Mucosa of stomach (tissue), 1 donor: ENCODE measurements at regions not wholly inside any gene's neighbourhood (a gene's known extent, or its start where the extent isn't known, plus 50 kb on each side); places are given as distances from the start of the nearest gene placed in this dataset.

Experiments used
- H3K27me3 ChIP-seq: one replicate; pipeline ENCODE4 v1.7.0; 2013; ENCODE audit warnings: mild to moderate bottlenecking, low read length; ENCODE audit not compliant: control insufficient read depth, insufficient read depth
- H3K36me3 ChIP-seq: one replicate; pipeline ENCODE4 v1.7.0; 2013; ENCODE audit warnings: low read length; ENCODE audit not compliant: control insufficient read depth, insufficient read depth
- H3K4me1 ChIP-seq: one replicate; pipeline ENCODE4 v1.7.0; 2013; ENCODE audit warnings: mild to moderate bottlenecking, low read length; ENCODE audit not compliant: control insufficient read depth, insufficient read depth
- H3K4me3 ChIP-seq: one replicate; pipeline ENCODE4 v1.7.0; 2013; ENCODE audit warnings: low read length
- H3K9ac ChIP-seq: one replicate; pipeline ENCODE4 v1.7.0; 2013; ENCODE audit warnings: mild to moderate bottlenecking, low read length, moderate library complexity
- H3K9me3 ChIP-seq: one replicate; pipeline ENCODE4 v1.7.0; 2013; ENCODE audit warnings: mild to moderate bottlenecking, low read length, moderate library complexity; ENCODE audit not compliant: control insufficient read depth
- donor health status: Pancreatic carcinoma.

DNA sequence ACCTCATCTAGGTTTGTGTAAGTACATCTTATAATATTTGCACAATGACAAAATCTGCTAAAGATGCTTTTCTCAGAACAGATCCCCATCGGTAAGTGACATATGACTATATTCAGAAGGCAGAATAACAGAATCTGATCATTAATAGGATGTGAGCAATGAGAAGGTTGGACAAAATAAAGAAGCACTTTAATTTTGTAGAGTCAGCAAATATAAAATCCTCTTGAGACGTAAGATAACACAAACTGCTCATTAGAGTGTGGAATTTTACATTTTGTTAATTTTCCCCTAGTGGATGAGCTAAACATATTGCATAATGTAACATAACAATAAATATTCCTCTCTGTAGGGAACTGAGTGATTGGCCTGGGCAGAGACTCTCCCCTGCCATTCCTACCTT is 658.4 kb upstream of the ZP4 start:
- no peaks in the 10 kb centered on the region for H3K36me3 ChIP-seq
- H3K9me3 ChIP-seq = no peaks in the 10 kb centered on the region
- no peak overlapping the region for H3K4me3 ChIP-seq
- H3K27me3 ChIP-seq = no peaks in the 10 kb centered on the region
- H3K9ac ChIP-seq = no peak overlapping the region
- no peaks in the 10 kb centered on the region for H3K4me1 ChIP-seq

DNA sequence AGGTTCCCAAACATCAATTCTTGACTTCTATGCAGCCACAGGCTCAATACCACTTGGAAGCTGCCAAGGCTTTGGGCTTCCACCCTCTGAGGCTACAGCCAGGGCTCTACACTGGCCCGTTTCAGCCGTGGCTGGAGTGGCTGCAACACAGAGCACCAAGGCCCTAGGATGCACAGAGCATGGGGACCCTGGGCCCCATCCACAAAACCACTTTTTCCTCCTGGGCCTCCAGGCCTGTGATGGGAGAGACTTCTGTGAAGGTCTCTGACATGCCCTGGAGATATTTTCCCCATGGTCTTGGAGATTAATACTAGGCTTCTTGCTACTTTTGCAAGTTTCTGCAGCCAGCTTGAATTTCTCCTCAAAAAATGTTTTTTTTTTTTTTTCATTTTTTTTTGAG is 655.4 kb upstream of the ZP4 start:
- no peaks in the 10 kb centered on the region for H3K4me1 ChIP-seq
- H3K4me3 ChIP-seq = no peak overlapping the region
- H3K9me3 ChIP-seq = no peaks in the 10 kb centered on the region
- no peaks in the 10 kb centered on the region for H3K27me3 ChIP-seq
- no peak overlapping the region for H3K9ac ChIP-seq
- H3K36me3 ChIP-seq = no peaks in the 10 kb centered on the region

DNA sequence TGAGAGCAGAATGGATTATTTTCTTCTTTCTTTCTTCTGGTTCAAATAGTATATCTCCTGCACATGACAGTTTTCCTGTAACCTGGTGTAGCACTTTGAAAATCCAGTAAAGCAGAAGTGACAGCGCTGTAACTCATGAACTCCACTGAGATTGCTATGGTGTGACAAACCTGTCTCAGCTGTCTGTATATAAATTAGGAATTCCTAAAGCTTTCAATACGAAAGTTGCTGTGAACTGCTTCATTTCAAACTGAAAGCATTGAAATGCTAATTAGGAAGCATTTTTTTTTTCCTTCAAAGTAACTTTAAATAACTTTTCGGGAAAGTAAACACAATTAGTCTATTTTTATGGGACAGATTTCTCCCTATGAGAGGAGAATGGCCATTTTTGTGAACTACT is 646.9 kb upstream of the ZP4 start:
- Histone ChIP-seq H3K4me3 (no peak overlapping the region), H3K4me1 (no peaks in the 10 kb centered on the region), H3K36me3 (no peaks in the 10 kb centered on the region), H3K27me3 (no peaks in the 10 kb centered on the region), H3K9me3 (no peaks in the 10 kb centered on the region), H3K9ac (no peak overlapping the region)

DNA sequence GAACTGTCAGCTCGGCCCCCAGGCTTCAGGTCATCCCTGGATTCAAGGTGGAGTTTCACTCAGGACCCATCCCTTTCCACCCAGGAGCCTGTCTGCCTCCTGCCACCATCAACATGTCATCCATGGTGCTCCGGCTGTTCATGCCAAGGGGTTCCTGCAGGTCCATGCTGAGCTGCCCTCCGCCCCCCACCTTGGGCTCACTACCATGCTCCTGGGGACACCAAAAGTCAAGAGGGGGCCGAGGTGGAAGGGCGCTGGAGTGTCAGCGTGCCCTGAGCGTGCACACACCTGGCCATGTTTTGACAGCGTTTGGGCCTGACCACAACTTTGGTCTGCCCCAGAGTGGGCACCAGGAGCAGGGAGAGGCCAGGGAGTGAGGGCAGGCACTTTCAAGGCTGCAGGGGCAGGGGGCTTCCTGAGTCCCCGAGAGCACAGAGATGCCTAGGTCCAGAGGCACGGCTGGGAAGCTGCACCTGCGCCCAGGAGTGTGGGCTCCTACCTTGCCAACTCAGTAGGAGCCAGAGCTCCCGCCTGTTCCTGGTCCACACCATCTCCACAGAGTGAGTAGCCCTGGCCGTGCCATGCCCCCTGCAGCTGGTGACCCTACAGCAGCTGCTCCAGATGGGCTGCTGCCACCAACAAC is 639.6 kb upstream of the ZP4 start:
- Histone ChIP-seq H3K36me3 (no peaks in the 10 kb centered on the region), H3K4me3 (no peak overlapping the region), H3K9me3 (no peaks in the 10 kb centered on the region), H3K4me1 (no peaks in the 10 kb centered on the region), H3K9ac (no peak overlapping the region), H3K27me3 (no peaks in the 10 kb centered on the region)

DNA sequence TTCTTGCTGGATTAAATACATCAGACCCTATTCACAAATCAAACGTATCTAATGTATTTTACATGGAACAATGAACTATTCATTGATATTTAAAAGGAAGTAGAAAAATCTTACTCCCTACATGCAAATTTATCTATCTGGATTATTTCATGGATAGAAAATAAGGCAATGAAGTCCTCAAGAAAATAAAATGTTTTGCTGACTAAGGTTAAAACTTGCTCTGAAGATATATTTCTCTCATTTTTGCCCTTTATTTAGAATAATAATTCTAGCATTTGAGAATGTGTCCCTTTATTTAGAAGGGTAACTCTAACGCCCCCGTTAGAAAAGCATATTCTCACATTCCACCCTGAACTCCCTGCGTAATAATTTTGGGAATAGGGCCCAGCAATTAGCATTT is 627.0 kb upstream of the ZP4 start:
- H3K4me1 ChIP-seq = no peaks in the 10 kb centered on the region
- no peaks in the 10 kb centered on the region for H3K9me3 ChIP-seq
- no peak overlapping the region for H3K4me3 ChIP-seq
- no peaks in the 10 kb centered on the region for H3K27me3 ChIP-seq
- no peak overlapping the region for H3K9ac ChIP-seq
- no peaks in the 10 kb centered on the region for H3K36me3 ChIP-seq

DNA sequence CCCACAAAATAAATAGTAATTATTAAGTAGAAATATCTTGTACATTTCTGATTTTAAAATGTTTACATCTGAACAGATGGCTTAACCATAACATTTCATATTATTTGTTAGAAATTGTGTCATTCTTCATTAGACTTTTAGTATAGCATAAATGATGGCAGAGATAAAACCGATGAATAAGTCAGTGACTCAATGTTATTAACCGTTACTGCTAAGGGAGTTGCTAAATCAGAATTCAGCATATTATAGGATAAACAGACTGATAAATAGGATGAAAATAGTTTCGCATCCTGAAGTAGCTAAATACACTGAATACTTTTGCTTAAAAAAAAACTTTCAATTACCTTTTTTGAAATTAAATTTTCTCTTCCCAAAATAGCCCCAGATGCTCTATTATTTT is 610.6 kb upstream of the ZP4 start:
- H3K9me3 ChIP-seq = no peaks in the 10 kb centered on the region

DNA sequence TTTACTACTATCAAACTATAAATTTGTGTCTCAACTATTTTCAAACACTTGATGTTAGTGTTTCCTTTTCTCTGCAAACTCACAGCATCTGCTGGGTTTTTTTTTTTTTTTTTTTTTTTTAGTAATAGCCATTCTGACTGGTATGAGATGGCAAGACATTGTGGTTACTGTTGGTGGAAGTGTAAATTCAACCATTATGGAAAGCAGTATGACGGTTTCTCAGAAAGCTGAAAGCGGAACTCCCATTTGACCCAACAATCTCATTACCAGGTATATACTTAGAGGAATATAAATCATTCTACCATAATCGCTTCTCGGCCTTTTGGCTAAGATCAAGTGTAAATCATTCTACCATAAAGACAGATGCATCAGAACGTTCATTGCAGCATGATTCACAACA is 608.3 kb upstream of the ZP4 start:
- H3K9ac ChIP-seq = no peak overlapping the region
- H3K4me1 ChIP-seq = no peaks in the 10 kb centered on the region
- H3K9me3 ChIP-seq = no peaks in the 10 kb centered on the region
- H3K27me3 ChIP-seq = no peaks in the 10 kb centered on the region
- no peak overlapping the region for H3K4me3 ChIP-seq
- no peaks in the 10 kb centered on the region for H3K36me3 ChIP-seq

More for the DNA sequence above, 610.6 kb upstream of the ZP4 start:
- Histone ChIP-seq H3K9ac (no peak overlapping the region), H3K4me3 (no peak overlapping the region), H3K36me3 (no peaks in the 10 kb centered on the region), H3K4me1 (no peaks in the 10 kb centered on the region), H3K27me3 (no peaks in the 10 kb centered on the region)

DNA sequence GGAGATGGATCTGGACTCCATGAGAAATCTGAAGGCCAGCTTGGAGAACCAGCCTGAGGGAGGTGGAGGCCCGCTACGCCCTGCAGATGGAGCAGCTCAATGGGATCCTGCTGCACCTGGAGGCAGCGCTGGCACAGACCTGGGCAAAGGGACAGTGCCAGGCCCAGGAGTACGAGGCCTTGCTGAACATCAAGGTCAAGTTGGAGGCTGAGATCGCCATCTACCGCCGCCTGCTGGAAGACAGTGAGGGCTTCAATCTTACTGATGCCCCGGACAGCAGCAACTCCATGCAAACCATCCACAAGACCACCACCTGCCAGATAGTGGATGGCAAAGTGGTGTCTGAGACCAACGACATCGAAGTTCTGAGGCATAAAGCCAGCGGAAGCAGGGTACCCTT is 601.5 kb upstream of the ZP4 start:
- H3K9ac ChIP-seq = no peak overlapping the region
- H3K27me3 ChIP-seq = no peaks in the 10 kb centered on the region
- H3K9me3 ChIP-seq = no peaks in the 10 kb centered on the region
- no peak overlapping the region for H3K4me3 ChIP-seq
- no peaks in the 10 kb centered on the region for H3K36me3 ChIP-seq
- H3K4me1 ChIP-seq = no peaks in the 10 kb centered on the region

DNA sequence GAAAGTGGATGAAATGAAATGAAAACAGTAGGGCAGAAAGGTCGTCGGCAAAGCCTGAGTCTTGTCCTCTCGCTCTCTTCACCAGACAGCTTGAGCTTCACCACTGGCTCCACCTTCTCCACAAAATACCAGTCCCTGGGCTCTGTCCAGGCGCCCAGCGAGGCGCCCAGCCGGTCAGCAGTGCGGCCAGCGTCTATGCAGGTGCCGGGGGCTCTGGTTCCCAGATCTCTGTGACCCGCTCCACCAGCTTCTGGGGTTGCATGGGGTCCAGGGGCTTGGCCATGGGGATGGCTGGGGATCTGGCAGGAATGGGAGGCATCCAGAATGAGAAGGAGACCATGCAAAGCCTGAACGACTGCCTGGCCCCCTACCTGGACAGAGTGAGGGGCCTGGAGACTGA is 600.5 kb upstream of the ZP4 start:
- H3K27me3 ChIP-seq = no peaks in the 10 kb centered on the region
- H3K36me3 ChIP-seq = no peaks in the 10 kb centered on the region
- H3K9me3 ChIP-seq = no peaks in the 10 kb centered on the region
- no peak overlapping the region for H3K4me3 ChIP-seq
- H3K9ac ChIP-seq = no peak overlapping the region
- no peaks in the 10 kb centered on the region for H3K4me1 ChIP-seq

DNA sequence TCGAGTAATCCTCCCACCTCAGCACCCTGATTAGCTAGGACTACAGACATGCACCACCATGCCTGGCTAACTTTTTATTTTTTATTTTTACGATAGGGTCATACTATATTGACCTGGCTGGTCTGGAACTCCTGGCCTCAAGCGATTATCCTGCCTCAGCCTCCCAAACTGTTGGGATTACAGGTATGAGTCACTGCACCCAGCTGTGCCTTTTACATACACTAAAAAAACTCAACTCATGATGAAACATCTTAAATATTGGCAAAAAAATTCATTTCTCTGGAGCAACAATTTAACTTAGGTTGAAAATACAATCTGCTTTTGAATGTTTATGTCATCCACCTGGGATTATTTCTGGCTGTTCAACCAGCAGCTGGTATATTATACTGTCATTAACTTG is 598.3 kb upstream of the ZP4 start:
- Histone ChIP-seq H3K27me3 (no peaks in the 10 kb centered on the region), H3K36me3 (no peaks in the 10 kb centered on the region), H3K9ac (no peak overlapping the region), H3K4me3 (no peak overlapping the region), H3K9me3 (no peaks in the 10 kb centered on the region), H3K4me1 (no peaks in the 10 kb centered on the region)

DNA sequence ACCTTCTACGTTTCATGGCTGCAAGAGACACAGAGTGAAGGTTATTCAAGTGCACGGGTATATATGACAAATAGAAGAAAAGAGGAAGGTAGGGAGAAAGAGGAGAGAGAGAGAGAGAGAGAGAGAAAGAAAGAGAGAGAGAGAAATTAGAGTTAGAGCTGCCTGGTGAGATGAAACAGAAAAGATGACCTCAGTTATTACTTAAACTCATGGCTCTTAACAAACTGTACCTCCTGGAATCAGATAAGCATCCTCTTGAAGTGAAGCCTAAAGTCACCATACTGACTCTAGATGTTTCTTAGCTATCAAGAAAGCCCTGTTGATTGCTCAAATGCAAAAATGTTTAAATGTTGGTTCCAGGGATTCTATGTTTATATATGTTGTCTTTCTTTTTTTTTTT is 597.7 kb upstream of the ZP4 start:
- Histone ChIP-seq H3K4me3 (no peak overlapping the region), H3K9me3 (no peaks in the 10 kb centered on the region), H3K4me1 (no peaks in the 10 kb centered on the region), H3K27me3 (no peaks in the 10 kb centered on the region), H3K36me3 (no peaks in the 10 kb centered on the region), H3K9ac (no peak overlapping the region)

DNA sequence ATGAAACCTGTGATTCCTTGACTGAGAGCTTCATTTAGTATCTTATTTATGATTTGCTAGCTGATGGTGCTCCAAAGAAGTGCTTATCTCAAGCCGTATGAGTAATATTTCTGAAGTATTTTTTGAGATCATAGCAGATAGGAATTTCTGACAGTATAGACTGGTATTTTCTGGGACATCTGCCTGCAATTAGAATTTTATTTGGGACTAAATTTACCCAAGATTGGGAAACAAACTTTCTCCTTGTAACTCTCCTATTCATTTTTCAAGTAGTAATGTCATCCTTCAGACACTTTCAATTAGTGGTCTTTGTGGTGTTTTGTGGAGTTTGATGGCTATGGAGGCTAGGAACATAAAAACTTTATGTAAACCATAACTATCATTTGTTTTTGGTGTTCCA is 597.2 kb upstream of the ZP4 start:
- no peak overlapping the region for H3K9ac ChIP-seq
- no peaks in the 10 kb centered on the region for H3K9me3 ChIP-seq
- no peak overlapping the region for H3K4me3 ChIP-seq
- H3K4me1 ChIP-seq = no peaks in the 10 kb centered on the region
- H3K27me3 ChIP-seq = no peaks in the 10 kb centered on the region
- no peaks in the 10 kb centered on the region for H3K36me3 ChIP-seq

DNA sequence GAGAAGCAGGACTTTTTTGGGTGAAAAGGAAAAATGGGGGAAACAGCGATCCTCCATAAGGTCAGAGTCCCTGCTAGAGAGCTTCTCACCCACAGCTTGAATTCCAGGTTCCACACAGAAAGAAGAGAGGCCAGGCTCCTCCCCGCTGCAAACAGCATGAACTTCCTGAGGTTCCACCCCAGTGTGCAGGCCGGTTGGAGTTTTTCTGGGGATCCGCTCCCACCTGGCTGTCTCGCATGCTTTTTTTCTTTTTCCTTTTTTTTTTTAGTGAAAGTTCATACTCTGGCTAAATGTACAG is 595.1 kb upstream of the ZP4 start:
- H3K4me3 ChIP-seq = no peak overlapping the region
- no peaks in the 10 kb centered on the region for H3K36me3 ChIP-seq
- no peaks in the 10 kb centered on the region for H3K9me3 ChIP-seq
- no peak overlapping the region for H3K9ac ChIP-seq
- H3K4me1 ChIP-seq = no peaks in the 10 kb centered on the region
- no peaks in the 10 kb centered on the region for H3K27me3 ChIP-seq
